Activated effector memory CD4-positive, alpha-beta T cell treated with Interleukin-2 at 50 U/mL for 16 hours (primary cell): ENCODE measurements at regions not wholly inside any gene's neighbourhood (a gene's known extent, or its start where the extent isn't known, plus 50 kb on each side); places are given as distances from the start of the nearest gene placed in this dataset.

Source experiments
- DNase-seq: peaks from one replicate; pipeline ENCODE4 v3.0.0-alpha.2; 2020

GRCh38 chr12:127362121-127362520 lies 904.8 kb upstream of the TMEM132C start:
- no peak for DNase-seq

- no peak for DNase-seq
These were observed 903.6 kb upstream of the TMEM132C start for GRCh38 chr12:127363392-127363791.

- no peak for DNase-seq
These were observed 893.4 kb upstream of the TMEM132C start for GRCh38 chr12:127373559-127373958.

- no peak for DNase-seq
These were observed 892.5 kb upstream of the TMEM132C start for GRCh38 chr12:127374447-127374846.

- no peak for DNase-seq
These were observed 885.8 kb upstream of the TMEM132C start for GRCh38 chr12:127381043-127381668.

- no peak for DNase-seq
These were observed 885.3 kb upstream of the TMEM132C start for GRCh38 chr12:127381681-127382080.

GRCh38 chr12:127383281-127383680 lies 883.7 kb upstream of the TMEM132C start:
- DNase-seq: no peak

GRCh38 chr12:127386723-127387122 lies 880.2 kb upstream of the TMEM132C start:
- no peak for DNase-seq

- DNase-seq: no peak
These were observed 878.0 kb upstream of the TMEM132C start for GRCh38 chr12:127388985-127389384.

GRCh38 chr12:127389923-127390322 lies 877.0 kb upstream of the TMEM132C start:
- no peak for DNase-seq

- no peak for DNase-seq
These were observed 873.5 kb upstream of the TMEM132C start for GRCh38 chr12:127393465-127393864.

- DNase-seq: no peak
These were observed 873.1 kb upstream of the TMEM132C start for GRCh38 chr12:127393896-127394295.

- no peak for DNase-seq
These were observed 870.2 kb upstream of the TMEM132C start for GRCh38 chr12:127396734-127397133.

GRCh38 chr12:127398016-127398710 lies 868.8 kb upstream of the TMEM132C start:
- DNase-seq: no peak

GRCh38 chr12:127399451-127399850 lies 867.5 kb upstream of the TMEM132C start:
- no peak for DNase-seq

- DNase-seq: no peak
These were observed 866.7 kb upstream of the TMEM132C start for GRCh38 chr12:127400221-127400620.

- DNase-seq: no peak
These were observed 866.0 kb upstream of the TMEM132C start for GRCh38 chr12:127401005-127401404.

GRCh38 chr12:127401536-127401935 lies 865.4 kb upstream of the TMEM132C start:
- DNase-seq: no peak

GRCh38 chr12:127411166-127411915 lies 855.6 kb upstream of the TMEM132C start:
- DNase-seq: no peak

GRCh38 chr12:127411981-127412380 lies 855.0 kb upstream of the TMEM132C start:
- no peak for DNase-seq

- DNase-seq: no peak
These were observed 854.1 kb upstream of the TMEM132C start for GRCh38 chr12:127412866-127413265.

- no peak for DNase-seq
These were observed 852.8 kb upstream of the TMEM132C start for GRCh38 chr12:127414186-127414585.

GRCh38 chr12:127414636-127415035 lies 852.3 kb upstream of the TMEM132C start:
- no peak for DNase-seq

GRCh38 chr12:127416796-127417195 lies 850.2 kb upstream of the TMEM132C start:
- no peak for DNase-seq
